ENCODE measurements at regions not wholly inside any gene's neighbourhood (a gene's known extent, or its start where the extent isn't known, plus 50 kb on each side); places are given as distances from the start of the nearest gene placed in this dataset.

DNA sequence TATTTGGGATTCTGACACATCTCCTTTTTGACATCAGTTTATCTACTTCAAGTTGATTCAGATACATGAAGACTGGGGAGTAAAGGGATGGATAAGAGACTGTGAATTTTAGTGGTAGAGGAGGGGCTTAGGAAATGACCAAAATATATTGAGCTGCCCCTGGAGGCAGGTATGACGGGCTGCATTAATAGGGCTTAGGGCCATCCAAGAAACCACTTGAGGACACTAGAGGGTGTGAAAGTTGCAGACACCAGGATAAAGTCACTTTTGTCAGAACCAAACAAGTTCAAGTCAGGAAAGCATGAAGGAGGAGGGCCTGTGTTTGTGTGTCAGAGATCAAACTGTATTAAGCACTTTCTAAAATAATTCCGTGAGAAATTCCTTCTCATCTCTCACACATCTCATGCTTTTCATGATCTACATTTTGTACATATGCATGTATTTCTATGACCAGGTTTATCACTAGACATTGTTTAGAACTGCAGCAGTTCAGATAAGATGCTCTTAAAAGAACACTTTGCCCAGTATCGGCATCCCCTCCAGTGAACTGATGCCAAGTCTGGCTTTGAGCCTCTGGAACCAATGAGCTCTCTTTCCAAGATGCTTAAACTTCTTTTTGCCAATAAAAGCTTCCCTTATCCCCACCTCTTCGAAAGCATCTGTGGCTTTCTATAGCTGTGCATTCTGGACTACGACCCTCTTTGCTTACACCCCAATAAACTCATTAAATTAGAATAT lies 136.9 kb downstream of the SLC38A1 start:
- Histone ChIP-seq H3K9me3 (ENCODE audit: insufficient read depth, low read depth, low read length) (no peaks in the 10 kb centered on the region), H3K4me3 (ENCODE audit: low read length) (no peak overlapping the region), H3K27ac (ENCODE audit: low read depth, low read length) (no peak overlapping the region), H3K4me1 (ENCODE audit: insufficient read depth, low read length) (no peaks in the 10 kb centered on the region), H3K36me3 (ENCODE audit: insufficient read depth, low read length) (no peaks in the 10 kb centered on the region), H3K27me3 (ENCODE audit: insufficient read depth, low read length) (no peaks in the 10 kb centered on the region), H3K9ac (ENCODE audit: low read depth, low read length) (no peak overlapping the region)
- 81% methylated on average over 5 of the region's 5 CpGs for WGBS

DNA sequence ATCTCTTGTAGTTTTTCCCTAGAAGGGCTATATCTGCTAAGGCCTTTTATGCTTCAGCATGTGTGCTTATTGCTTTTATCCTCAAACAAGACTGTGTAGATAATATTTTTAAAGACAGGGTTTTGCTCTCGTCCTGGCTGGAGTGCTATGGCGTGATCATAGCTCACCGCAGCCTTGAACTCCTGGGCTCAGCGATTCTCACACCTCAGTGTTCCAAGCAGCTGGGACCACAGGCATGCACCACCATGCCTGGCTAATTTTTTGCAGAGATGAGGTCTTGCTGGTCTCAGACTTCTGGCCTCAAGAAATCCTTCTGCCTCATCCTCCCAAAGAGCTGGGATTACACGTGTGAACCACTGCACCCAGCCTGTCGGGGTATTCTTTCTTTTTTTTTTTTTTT lies 137.3 kb upstream of the SCAF11 start:
- no peaks in the 10 kb centered on the region for H3K4me1 ChIP-seq (ENCODE audit: insufficient read depth, low read length)
- no peak overlapping the region for H3K27ac ChIP-seq (ENCODE audit: low read depth, low read length)
- H3K36me3 ChIP-seq (ENCODE audit: insufficient read depth, low read length): no peaks in the 10 kb centered on the region
- H3K4me3 ChIP-seq (ENCODE audit: low read length): no peak overlapping the region
- no peaks in the 10 kb centered on the region for H3K9me3 ChIP-seq (ENCODE audit: insufficient read depth, low read depth, low read length)
- H3K9ac ChIP-seq (ENCODE audit: low read depth, low read length): no peak overlapping the region
- no peaks in the 10 kb centered on the region for H3K27me3 ChIP-seq (ENCODE audit: insufficient read depth, low read length)
- WGBS: 90% methylated on average over 5 of the region's 6 CpGs

DNA sequence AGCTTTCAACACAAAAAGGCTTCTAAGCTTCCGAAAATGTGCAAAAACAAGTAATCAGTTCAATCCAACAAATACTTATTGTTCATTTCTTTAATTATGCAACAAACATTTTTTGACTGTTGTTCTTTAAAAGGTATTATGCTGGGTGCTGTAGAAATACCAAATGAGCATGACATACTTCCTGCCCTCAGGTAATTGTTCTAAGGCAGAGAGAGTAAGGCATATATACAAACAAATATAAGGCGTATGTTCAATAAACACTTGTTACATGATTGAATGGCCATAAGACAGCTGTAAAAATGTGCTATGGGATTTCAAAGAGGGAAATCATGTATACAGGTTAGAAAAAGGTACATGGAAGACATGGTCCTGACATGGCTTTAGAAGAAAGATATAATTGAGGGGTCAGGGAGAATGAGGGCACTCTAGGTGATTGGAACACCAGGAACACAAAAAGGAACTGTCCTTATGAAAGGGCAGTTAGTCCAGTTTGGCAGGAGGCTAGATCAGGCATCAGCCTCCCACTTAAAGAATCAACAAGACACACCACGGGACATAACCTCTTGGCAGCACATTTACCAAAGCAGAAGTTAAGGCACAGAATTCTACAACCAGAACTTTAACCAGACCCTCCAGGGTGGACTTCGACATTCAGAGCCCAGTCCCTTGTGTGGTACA lies 135.8 kb upstream of the SCAF11 start:
- H3K27me3 ChIP-seq (ENCODE audit: insufficient read depth, low read length): no peaks in the 10 kb centered on the region
- H3K27ac ChIP-seq (ENCODE audit: low read depth, low read length): no peak overlapping the region
- no peaks in the 10 kb centered on the region for H3K36me3 ChIP-seq (ENCODE audit: insufficient read depth, low read length)
- no peaks in the 10 kb centered on the region for H3K9me3 ChIP-seq (ENCODE audit: insufficient read depth, low read depth, low read length)
- H3K9ac ChIP-seq (ENCODE audit: low read depth, low read length): no peak overlapping the region
- WGBS: 93% methylated on average over 4 of the region's 4 CpGs
- H3K4me1 ChIP-seq (ENCODE audit: insufficient read depth, low read length): no peaks in the 10 kb centered on the region
- no peak overlapping the region for H3K4me3 ChIP-seq (ENCODE audit: low read length)

DNA sequence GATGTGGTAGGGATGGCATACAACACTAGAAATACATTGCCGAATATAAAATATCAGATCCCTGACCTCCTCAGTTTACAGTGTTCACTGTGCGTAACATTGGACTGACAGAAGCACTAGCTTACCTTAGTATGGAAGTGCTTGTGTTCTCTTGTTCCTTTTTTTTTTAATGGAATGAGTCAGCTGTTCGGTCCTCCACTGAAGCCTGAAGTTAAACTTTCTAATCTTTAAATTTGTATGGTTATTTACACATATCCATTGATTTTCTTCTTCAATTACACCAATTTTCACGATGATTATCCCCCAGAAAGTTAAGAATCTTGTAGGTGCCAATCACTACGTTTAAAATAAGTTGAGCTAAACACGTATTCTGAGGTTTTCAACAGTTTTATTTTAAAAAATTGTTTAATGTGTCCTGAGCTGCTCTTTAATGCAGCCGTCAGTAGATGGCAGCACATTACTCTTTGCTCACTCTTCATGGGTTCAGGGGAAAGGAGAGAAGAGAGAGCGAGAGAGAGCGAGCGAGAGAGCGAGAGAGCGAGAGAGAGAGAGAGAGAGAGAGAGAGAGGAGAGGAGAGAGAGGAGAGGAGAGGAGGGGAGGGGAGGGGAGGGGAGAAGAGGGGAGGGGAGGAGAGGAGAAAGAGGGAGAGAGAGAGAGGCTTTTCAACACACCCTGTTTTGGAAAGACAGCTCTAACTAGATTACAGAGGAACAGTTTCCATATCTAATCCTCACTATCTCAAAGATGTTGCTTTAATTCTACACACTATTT lies 134.7 kb upstream of the SCAF11 start:
- no peaks in the 10 kb centered on the region for H3K36me3 ChIP-seq (ENCODE audit: insufficient read depth, low read length)

DNA sequence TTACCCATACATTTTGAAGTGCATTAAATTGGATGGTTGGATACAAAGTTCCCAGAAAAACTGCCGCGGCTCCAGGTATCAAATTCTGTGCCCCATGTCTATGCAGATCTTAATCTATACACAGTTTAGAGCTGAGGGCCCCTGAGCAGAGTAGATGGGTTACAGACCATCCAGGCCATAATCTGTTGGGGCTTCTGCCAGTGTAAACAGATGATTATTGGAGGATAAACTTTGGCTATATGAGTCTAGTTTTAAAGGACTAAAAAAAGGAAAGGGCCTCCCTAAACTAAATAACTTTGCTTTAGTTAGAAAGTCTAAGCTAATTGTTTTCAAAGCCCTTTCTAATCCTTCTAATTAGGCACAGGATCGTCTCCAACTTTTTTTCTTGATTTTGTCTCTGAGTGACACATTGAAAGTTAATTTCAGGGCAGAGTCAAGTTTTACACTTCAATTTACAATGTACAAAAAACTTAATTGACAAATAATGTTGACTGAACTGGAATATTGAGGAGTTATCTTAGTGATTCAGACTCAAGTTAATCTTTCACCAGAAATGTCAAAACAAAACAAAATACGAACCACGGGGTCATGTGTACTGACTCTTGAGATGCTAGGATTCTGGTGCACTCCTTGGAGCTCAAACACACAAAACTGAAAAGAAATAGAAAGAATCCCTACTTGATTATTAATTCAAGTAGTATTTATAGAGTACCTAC lies 133.9 kb upstream of the SCAF11 start:
- H3K36me3 ChIP-seq (ENCODE audit: insufficient read depth, low read length): no peaks in the 10 kb centered on the region
- no peak overlapping the region for H3K9ac ChIP-seq (ENCODE audit: low read depth, low read length)
- no peaks in the 10 kb centered on the region for H3K27me3 ChIP-seq (ENCODE audit: insufficient read depth, low read length)
- no peak overlapping the region for H3K4me3 ChIP-seq (ENCODE audit: low read length)
- H3K27ac ChIP-seq (ENCODE audit: low read depth, low read length): no peak overlapping the region
- no peaks in the 10 kb centered on the region for H3K4me1 ChIP-seq (ENCODE audit: insufficient read depth, low read length)
- 89% methylated on average over 5 of the region's 5 CpGs for WGBS
- no peaks in the 10 kb centered on the region for H3K9me3 ChIP-seq (ENCODE audit: insufficient read depth, low read depth, low read length)

More for the DNA sequence above, 134.7 kb upstream of the SCAF11 start:
- Histone ChIP-seq H3K27ac (ENCODE audit: low read depth, low read length) (no peak overlapping the region; the same call in 1 of the 2 replicates), H3K9ac (ENCODE audit: low read depth, low read length) (no peak overlapping the region), H3K27me3 (ENCODE audit: insufficient read depth, low read length) (no peaks in the 10 kb centered on the region), H3K4me1 (ENCODE audit: insufficient read depth, low read length) (no peaks in the 10 kb centered on the region), H3K9me3 (ENCODE audit: insufficient read depth, low read depth, low read length) (no peaks in the 10 kb centered on the region), H3K4me3 (ENCODE audit: low read length) (0 out of 2 replicates have a peak overlapping the region, but pooled peaks have one; percentile 18)
- WGBS: 29% methylated on average over 11 of the region's 12 CpGs

DNA sequence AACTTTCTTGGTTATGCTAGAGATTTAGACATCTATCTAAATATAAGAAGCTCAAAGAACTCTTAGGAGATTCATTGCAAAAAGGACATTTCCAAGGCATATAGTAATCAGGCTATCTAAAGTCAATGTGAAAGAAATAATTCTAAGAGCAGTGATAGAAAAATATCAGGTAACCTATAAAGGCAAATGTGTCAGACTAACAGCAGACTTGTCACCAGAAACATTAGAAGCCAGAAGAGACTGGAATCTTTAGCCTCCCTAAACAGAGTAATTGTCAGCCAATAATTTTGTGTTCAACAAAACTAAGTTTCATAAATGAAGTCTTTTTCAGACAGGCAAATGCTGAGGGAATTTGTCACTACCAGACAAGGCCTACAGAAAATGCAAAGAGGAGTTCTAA lies 122.0 kb upstream of the SCAF11 start:
- Histone ChIP-seq H3K4me1 (ENCODE audit: insufficient read depth, low read length) (no peaks in the 10 kb centered on the region), H3K9me3 (ENCODE audit: insufficient read depth, low read depth, low read length) (peaks cover 13% of the 10 kb centered on the region; the same call in 1 of the 2 replicates), H3K9ac (ENCODE audit: low read depth, low read length) (no peak overlapping the region), H3K4me3 (ENCODE audit: low read length) (no peak overlapping the region), H3K27me3 (ENCODE audit: insufficient read depth, low read length) (no peaks in the 10 kb centered on the region), H3K27ac (ENCODE audit: low read depth, low read length) (no peak overlapping the region), H3K36me3 (ENCODE audit: insufficient read depth, low read length) (no peaks in the 10 kb centered on the region)

DNA sequence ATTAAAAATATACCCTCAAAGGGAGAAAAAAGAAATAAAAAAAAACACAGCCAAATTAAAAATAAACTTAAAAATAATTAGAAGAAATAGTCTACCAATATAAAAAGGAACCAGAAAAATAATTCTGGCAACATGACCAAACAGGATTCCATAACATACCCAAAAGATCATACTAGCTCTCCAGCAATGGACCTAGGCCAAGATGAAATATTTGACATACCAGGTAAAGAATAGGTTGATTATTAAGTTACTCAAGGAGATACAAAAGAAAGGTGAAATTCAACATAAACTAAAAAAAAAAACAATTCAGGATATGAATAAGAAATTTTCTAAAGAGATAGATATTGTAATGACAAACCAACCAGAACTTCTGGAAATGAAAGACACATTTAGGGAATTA lies 121.3 kb upstream of the SCAF11 start:
- Histone ChIP-seq H3K27ac (ENCODE audit: low read depth, low read length) (no peak overlapping the region), H3K9ac (ENCODE audit: low read depth, low read length) (no peak overlapping the region), H3K4me3 (ENCODE audit: low read length) (no peak overlapping the region), H3K4me1 (ENCODE audit: insufficient read depth, low read length) (no peaks in the 10 kb centered on the region), H3K9me3 (ENCODE audit: insufficient read depth, low read depth, low read length) (peaks cover 13% of the 10 kb centered on the region; the same call in 1 of the 2 replicates), H3K27me3 (ENCODE audit: insufficient read depth, low read length) (no peaks in the 10 kb centered on the region), H3K36me3 (ENCODE audit: insufficient read depth, low read length) (no peaks in the 10 kb centered on the region)

DNA sequence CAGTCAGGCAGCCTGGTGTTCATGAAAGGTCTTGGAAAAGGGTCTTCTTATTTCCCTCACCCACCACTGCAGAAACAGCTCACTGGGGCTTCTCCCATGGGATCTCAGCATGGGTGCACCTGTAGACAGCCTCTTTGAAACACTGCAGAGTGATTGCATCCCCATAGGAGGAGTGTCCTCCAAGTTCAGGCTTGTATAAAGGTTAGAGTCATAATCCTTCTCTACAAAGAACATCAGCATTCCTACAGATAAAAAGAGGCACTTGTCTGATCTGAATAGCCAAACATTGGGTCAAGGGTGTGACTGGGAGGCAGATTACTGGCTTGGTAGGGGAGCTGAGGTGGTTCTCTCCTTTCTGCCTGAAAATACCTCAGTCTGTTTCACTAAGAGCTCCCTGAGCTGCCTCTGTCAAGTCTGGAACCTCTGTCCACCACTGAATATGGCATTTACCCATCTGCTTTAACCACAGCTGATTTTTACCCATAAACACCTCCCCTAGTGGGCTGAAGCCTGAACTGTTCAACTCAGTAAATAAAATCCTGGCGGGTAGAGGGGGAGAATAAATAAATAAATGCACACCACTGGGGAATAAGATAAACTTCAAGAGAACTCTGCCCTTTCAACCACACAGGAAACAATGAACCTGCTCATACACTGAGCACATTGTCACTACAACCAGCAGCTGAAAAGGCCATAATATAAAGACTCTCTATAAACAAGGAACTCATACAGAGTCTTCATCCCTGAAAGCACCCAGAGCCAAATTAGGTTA lies 120.7 kb upstream of the SCAF11 start:
- no peaks in the 10 kb centered on the region for H3K4me1 ChIP-seq (ENCODE audit: insufficient read depth, low read length)
- no peak overlapping the region for H3K4me3 ChIP-seq (ENCODE audit: low read length)
- no CpG with 5 or more reads among the region's 1 CpG for WGBS
- H3K36me3 ChIP-seq (ENCODE audit: insufficient read depth, low read length): no peaks in the 10 kb centered on the region
- no peak overlapping the region for H3K27ac ChIP-seq (ENCODE audit: low read depth, low read length)
- H3K9me3 ChIP-seq (ENCODE audit: insufficient read depth, low read depth, low read length): peaks cover 13% of the 10 kb centered on the region; the same call in 1 of the 2 replicates
- H3K9ac ChIP-seq (ENCODE audit: low read depth, low read length): no peak overlapping the region
- no peaks in the 10 kb centered on the region for H3K27me3 ChIP-seq (ENCODE audit: insufficient read depth, low read length)

DNA sequence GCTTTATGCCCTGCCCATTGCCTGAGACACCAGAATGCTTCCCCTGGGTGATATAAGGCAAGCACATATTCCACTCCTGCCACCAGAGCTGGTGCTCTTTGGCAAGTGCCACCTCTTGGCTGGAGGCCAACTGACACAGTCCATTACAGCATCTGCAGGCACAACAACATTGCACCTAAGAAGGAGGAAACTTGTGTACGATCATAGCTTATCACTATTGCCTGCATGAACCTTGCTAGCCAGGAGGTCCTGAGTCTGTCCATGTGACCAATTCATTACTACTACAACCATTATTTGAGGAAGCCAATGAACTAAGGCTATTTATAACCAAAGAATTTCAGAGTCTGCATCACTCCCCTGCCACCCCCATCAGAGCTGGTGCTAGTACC lies 119.8 kb upstream of the SCAF11 start:
- no peaks in the 10 kb centered on the region for H3K27me3 ChIP-seq (ENCODE audit: insufficient read depth, low read length)
- H3K9ac ChIP-seq (ENCODE audit: low read depth, low read length): no peak overlapping the region
- 97% methylated on average over 1 of the region's 1 CpG for WGBS
- no peak overlapping the region for H3K4me3 ChIP-seq (ENCODE audit: low read length)
- H3K27ac ChIP-seq (ENCODE audit: low read depth, low read length): no peak overlapping the region
- H3K4me1 ChIP-seq (ENCODE audit: insufficient read depth, low read length): no peaks in the 10 kb centered on the region
- H3K36me3 ChIP-seq (ENCODE audit: insufficient read depth, low read length): no peaks in the 10 kb centered on the region
- H3K9me3 ChIP-seq (ENCODE audit: insufficient read depth, low read depth, low read length): peaks cover 13% of the 10 kb centered on the region; the same call in 1 of the 2 replicates

DNA sequence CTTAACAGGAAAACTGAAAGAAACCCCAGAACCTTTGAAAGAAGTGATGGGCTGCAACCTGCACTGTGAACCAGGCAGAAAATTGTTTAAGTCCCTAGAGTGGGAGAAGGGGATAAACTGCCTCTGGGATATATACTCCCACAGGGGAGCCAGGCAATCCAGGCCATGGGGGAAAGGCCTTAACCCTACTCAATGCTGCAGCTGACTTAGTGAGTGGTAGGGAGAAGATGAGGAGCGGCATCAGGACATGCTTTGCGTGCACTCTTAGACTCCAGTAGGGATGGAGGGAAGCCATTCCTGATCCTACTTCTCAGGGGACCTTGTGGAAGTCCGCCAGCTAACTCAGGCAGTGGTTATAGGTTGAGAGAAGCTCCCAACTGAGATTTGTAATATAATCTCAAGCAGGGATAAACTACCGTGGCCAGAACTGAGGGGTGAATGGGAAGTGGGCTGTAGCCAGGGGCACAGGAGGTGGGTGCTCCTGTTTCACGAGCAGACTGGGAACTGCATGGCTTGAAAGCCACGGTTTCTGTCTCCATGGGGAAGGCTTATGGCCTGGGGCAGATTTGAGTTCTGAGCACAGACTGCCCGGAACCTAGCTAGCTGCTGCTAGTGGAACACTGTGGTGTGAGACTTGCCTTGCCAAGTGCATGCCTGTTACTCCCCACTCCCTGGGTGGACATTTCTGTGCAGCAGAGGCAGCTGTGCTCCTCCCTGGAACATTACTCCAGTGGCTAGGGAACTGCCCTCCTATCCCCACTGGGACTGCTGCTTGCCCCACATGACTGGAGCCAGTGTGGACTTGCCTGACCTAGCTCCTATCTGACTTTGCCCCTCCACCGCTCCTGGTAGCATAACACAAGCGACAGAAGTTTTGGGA lies 119.2 kb upstream of the SCAF11 start:
- Histone ChIP-seq H3K4me3 (ENCODE audit: low read length) (no peak overlapping the region), H3K9me3 (ENCODE audit: insufficient read depth, low read depth, low read length) (peaks cover 13% of the 10 kb centered on the region; the same call in 1 of the 2 replicates), H3K27ac (ENCODE audit: low read depth, low read length) (no peak overlapping the region), H3K36me3 (ENCODE audit: insufficient read depth, low read length) (no peaks in the 10 kb centered on the region), H3K4me1 (ENCODE audit: insufficient read depth, low read length) (no peaks in the 10 kb centered on the region), H3K27me3 (ENCODE audit: insufficient read depth, low read length) (no peaks in the 10 kb centered on the region), H3K9ac (ENCODE audit: low read depth, low read length) (no peak overlapping the region)
- WGBS: 93% methylated on average over 9 of the region's 9 CpGs
